NCI-H1930 (cell line): ENCODE measurements at regions not wholly inside any gene's neighbourhood (a gene's known extent, or its start where the extent isn't known, plus 50 kb on each side); places are given as distances from the start of the nearest gene placed in this dataset.

Source experiments
- DNase-seq, 2 experiments: peaks; one replicate each; lab custom pipeline; 2025; lab: John Stamatoyannopoulos, UW

DNA sequence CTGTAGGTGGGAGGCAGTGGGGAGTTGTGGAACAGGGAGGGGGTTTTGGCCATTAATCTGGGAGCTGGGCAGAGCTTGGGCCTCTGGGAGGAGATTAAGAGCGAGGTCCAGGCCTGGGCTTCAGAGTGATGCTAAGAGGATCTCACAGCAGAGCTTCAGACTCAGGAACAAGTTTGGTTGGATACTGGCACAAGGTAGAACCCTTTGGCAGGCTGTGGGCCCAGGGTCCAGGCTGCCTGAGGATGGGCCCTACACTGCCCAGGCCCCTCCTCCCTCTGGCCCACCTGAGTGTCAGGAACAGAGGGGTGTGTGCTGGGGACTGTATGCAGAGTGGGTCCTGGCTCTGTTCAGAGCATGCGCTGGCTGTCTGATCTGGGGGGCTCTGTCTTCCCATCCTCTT, 334.9 kb downstream of the CYP26B1 start:
- no peak for DNase-seq

DNA sequence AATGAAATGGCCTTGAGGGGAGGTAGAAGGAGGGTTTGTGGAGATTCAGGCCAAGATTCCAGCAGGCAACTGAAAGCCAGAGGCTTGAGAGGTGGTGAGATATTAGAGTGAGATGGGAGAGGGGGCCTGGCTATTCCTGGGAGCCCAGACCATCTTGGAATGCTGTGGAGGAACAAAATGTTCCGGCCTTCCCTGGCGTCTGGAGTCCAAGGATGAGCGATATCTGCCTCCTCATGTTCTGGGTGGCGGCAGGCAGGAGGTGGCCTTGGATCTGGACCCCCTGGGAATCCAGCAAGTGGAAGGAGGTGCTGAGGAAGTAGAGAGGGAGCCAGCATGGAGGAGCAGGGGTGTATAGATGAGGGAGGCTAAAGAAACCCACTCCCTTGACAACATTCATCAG, 335.9 kb downstream of the CYP26B1 start:
- DNase-seq: no peak

DNA sequence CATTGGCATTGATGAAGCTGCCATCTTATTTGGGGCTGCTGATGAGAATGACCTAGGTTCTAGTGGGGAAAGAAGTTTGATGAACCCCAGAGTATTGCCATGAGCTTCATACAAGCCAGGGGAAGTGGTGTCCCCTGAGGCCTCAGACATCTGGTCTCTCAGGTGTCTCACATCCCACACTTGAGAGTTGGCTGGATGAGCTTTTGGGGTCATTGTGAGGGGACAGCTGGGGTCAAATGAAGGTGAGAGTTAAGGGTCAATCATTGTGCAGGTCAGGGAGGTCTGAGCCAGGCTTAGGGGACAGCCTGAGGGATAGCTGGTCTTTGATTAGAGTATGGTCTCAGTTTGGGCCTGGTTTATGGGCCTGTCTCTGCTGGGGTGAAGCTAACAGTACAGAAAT, 336.5 kb downstream of the CYP26B1 start:
- DNase-seq: no peak

DNA sequence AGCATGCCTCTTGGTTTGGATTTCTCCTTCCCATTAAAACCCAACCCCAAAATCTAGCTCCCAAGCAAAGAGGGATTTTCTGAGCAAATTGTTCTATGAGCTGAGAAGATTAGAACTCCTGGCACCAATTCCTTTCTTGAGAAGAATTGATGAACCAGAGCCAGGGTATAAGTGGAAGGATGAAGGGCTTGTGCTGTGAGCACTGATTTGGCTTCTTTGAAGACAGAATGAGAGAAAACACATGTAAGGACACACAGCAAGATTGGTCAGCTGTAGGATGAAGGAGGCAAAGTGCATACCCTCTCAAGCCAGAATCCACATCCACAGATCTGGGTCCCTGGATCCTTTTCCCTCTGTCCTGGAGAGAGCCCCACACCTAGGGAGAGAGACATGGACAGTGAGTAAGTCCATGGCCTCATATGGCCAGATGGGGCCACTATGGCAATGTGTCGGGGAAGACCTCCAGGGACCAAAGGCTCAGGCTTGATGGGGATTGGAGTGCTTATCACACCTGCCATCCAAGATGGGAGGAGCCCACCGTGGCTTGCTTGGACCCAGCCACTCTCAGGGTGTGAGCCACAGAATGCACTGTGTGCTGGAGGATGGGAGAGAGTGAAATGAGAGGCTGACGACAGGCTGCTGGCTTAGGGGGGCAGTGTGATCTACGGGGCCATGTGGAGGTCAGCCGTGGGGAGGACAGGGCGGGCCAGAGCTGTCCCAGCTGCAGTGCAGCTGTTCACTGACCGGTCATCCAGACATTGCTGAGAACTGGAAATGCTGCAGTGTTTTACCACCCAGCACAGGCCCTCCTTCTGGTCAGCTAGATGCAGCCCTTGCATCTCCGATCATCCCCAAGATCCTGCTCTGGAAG, 339.8 kb downstream of the CYP26B1 start:
- DNase-seq: no peak

DNA sequence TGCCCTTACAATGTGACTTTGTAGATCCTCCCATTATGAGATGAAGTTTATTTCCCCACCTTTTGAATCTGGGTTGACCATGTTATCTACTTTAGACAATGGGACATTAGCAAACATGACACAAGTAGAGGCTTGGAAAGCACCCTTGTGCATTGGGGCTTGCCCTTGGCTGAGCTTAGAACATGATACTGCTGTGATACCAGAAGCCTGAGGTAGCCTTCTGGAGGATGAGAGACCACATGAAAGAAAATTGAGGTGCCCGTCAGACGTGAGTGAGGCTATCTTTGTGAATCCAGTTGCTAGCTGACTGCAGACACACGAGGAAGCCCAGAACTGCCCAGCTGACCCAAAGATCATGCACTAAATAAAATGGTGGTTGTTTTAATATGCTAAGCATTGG, 341.2 kb downstream of the CYP26B1 start:
- DNase-seq: no peak

DNA sequence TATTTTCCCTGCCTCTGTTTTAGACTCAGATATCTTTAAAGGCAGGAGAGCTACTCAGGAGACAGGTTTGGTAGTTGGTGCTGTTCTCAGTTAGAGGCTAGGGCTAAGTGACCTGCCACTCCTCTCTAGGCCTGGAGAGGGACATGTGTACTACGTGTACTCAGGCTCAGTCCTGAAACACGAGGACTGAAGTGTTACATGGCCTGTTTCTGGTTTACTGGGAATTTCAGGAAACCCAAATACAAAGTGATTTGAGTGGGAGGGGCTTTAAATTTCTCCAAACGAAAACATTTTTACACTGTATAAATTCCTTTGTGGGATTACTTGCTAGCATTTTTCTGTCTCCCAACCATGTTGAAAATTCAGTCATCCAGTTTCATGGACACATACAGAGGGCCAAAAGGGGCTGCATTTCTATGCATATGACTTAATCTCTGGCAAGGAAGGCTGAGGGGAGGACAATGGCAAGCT, 343.3 kb downstream of the CYP26B1 start:
- DNase-seq: no peak

DNA sequence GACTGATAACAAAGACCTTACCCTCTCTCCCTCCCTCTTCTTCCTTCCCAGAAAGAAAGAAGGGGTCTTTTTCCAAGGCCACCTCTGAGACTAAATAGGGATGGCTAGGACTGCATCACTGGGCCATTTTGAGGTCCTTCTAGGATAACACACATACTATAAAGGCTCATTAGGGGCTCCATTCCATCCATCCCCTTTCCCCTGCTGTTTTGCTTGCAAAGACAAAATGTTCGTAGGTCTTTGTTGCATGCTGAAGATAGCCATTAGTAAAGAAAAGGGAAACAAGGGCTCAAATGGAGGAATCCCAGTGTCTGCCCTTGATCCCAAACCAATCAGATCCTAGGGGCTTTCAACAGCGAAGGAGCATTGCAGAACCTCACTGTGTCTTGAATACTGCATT, 344.3 kb downstream of the CYP26B1 start:
- DNase-seq: no peak

DNA sequence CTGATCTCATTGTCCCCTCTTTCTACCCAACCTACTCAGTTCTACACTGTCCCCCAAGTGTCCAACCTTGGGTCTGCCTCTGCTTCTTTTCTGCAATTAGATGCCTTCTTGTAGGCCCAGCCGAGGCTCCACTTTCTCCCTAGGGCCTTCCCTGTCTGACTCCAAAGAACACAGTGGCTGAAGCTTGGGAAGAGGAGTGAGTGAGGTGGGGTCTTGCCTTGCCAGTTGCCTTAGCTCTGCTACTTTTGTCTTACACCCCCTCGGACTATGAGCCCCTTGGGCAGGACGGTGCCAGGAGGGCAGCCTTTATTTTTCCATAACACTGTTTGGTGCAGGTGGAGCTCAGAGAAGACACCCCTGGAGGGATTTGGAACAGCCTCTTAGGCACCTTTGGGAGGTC, 345.1 kb downstream of the CYP26B1 start:
- DNase-seq: no peak

DNA sequence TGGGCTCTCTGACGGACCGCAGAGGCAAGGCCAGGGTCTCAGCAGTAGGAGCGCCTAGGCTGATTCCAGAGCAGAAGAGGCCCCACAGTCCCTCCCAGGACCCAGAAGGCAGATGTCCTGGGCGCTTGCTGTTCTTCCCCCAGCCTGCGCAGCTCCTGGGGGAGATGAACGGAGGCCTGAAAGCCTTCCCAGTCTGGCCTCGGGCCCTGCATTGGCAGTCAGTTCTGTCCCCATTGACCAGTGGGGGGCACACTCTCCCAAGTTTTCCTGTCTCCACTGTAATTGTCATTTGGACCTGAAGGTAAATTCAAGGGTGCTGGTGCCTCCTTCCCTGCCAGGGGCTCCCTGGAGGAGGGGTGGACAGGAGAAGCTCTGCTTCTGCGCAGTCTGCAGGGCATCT, 345.7 kb downstream of the CYP26B1 start:
- DNase-seq: peak in 1 of 2 experiments; percentile 5

DNA sequence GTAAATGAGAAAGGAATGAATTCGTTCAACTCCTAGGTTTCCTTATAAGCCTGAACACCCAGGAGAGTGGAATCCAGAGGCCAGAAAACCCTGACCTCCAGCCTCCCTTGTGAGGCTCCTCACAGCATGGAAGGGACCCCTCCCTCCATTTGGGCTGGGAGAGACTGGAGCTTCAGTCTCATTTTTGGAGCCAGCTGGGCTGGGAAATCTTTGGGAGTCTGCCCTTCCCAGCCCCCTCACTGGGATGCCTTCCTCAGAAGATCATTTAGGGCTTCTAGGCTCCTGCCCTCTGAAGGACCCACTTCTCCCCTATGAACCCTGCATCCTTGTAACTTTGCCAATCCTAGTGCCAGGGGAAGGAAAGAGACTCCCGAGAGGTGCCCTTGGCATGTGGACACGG, 346.1 kb downstream of the CYP26B1 start:
- no peak for DNase-seq

DNA sequence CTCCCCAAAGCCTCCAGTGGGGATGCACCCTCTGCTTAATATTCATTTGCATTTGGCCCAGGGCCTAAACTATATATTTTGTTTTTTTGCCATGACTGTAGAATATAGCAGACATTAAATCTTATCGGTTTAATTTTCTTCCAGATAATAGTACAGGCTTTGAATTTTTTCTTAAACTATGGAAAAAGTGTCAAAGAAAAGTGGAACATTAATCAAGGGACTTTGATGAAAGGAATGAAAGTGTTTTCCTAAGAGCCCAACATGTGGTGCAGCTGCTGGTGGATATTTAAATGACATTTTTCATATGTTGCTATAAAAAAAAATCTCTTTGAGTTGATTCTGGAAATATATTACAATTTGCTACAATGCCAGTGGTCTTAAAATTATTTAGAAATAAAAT, 346.8 kb downstream of the CYP26B1 start:
- DNase-seq: no peak

DNA sequence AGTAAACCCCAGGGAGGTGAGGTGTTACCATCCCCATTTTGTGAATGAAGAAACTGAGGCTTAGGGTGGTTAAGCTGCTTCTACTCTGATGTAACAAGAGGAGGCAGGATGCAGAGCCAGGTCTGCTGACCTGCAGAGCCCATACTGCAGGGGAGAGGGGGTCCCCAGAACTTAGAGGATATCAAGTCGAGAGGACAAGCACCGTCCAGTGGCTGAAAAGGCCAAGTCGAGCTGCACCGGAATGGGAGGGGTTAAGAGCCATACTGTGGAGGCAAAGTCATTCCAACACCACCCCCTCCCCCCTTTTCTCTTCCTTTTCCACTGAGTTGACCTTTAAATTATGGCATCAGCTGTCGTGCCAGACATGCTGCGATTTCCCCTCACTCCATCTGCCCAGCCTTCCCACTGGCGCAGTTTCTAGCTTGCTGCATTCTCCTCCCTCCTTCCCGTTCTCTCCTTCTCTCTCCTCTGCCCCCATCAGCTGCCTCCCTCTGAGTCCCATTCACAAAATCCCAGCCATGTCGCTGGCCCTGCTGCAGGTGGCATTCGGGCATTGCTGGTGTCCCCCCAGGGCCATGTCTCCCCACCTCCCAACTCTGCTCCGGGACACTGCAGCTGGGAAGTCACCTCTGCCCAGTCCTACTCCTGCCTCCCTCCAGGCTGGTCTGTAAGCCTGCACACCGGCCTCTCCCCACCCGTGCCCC, 346.9 kb downstream of the DYSF start:
- DNase-seq: no peak

DNA sequence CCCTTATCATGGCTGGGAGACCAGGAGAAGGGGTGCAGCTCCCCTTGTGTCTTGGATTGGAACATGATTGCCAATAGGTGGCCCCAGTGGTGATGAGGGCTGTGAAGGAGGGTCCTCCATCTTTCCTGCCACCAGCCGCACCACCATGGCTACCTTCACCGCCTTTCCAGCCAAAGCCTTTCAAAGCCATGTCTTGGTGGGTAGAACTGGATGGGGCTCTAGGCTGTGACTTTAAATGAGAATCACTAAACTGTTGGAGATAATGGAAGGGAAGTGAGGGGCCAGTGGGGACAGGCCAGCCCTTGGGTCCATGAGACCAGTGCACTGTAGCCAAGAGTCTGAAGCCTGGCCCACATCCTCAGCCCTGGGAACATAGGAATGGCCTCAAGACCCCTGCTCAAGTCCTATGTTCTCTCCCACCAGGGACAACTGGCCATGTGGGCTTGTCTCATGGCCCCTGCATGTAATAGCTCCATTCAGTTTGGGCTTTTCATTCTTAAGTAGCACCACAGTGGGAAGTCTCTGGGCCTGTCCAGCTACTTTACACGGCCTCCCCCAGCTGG, 345.7 kb downstream of the DYSF start:
- DNase-seq: no peak

DNA sequence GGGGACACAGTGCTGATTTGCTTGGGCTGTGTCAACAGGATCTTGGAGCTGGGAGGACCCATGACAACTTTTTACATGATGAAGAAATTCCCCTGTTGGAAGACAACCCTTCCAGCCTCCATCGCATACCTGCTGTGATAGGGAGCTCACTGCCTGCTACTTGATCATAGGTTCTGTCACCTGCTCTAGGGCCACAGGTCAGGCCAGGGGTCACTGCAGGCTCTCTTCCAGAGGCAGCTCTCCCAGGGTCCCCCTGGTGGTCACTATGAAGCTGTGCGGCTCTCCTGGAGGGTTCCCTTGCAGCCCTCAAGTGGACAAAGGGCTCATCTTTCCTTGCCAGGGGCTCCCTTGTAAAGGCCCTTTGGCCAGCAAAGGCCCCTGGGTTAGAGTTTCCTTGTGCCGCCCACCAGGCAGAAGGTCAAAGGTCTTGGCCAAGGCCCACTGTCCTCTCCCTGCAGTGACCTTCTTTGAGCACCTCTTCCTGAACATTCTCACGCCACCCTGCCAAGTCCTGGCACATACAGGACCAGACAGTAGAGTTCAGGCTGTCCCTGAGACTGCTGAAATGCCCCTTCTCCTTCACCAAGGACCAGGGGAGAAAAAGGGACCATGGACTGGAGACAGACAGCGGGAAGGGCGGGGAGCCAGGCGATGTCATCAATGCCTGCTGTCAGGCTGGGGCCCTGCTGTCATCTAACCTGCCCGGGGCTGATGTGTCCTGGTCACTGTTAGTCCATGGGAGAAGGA, 345.1 kb downstream of the DYSF start:
- DNase-seq: peak in 1 of 2 experiments; percentile 5

DNA sequence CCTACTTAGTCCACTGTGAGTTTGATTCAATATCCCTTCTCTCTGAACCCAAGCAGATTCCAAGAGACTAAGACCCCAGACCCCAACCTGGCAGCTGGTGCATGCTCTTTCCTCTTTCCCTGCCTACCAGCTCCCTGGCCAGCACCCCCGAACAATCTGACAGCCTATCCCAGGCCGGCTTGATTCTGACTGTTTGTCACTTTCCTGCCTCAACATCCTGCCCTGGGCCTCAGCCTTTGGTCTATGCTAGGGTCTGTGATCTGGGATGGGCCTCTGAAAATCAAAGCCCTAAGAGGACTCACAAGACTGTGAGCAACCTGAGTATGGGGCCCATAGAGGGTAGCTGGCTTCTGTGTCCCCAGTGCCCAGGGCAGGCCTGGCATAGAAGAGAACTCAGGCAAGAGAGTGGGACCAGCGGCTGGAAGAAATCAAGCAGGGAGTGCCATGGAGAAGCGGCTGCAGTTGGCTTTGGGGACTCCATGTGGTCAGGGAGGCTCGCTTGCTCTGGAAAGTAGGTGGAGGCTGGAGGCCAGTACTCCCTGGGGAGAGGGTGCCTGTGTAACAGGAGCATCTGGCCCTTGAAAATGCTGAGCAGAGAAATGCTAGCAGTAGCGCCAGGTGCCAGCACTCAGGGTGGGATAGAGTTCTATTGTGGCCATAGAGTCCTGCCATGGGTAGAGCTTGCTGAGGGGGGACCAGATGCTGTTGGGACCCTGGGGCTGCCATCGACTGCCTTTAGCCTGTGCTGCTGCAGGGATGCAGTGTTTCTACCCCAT, 343.9 kb downstream of the DYSF start:
- no peak for DNase-seq

DNA sequence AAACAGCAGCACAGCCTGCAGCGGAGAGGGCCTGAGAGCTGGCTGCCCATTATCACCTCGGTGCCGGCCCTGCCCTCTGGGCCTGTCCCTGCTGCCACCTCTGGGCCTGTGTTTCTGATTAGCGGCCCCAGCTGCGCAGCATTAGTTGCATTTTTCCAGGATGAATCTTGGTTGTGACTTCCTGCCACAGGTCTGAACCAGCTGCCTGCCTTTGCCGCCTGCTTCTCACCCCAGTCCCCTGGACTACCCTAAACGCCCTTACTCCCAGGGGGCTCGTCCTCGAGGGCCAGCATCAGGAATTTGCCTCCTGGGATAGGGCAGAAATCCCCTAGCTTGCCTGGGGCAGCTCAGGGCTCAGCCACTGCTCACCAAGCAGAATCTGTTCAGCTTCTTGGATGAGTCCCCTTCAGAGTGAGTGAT, 342.8 kb downstream of the DYSF start:
- no peak for DNase-seq

DNA sequence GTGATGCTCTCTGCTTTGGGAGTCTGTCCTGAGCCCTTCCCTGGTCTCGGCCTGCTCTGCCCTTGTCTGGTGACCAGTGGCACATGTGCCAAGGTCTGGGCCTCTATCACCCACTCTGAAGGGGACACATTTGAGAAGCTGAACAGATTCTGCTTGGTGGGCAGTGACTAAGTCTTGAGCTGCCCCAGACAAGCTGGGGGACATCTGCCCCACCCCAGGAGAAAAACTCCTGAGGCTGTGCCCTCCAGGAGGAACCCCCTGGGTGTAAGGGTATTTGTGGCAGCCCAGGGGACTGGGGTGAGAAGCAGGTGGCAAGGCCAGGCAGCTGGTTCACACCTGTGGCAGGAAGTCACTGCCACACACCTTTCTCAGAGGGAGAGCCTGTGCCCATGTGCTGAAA, 342.1 kb downstream of the DYSF start:
- no peak for DNase-seq

DNA sequence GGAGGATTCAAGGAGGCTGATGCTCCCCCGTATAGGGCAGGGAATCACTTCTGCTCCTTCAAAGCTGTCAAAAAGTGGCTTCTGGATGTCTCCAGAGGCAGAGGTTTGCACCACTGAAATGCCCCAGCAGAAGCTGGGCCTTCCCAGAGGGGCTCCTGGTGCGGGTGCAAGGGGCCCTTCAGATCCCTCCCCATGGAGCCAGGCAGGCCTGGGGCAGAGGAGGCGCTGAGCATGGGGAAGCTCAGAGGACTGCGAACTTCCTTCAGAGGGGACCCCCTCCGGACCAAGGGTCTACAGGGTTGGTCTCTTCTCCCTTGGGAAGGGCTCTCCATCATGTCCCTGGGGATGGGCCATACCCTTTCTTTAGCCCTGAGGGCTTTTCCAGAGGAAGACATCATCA, 341.2 kb downstream of the DYSF start:
- no peak for DNase-seq

DNA sequence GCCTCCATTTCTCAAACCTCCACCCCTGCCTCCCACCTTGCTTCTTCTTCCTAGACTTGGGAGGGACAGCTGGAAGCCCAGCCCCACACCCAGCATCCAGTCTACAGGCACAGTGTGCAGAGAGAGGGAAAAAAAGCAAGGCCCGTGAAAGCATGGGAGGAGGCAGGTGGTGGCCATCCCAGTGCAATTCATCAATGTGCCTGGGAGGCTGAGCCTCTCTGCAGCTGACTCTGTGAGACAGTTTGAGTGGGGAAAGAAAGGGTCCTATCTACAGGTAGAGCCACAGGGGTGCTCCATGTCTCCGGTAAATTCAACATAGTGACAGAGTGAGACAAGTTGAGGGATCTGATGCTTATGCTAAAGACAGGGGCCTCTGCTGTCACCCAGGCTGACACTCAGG, 340.6 kb downstream of the DYSF start:
- no peak for DNase-seq

DNA sequence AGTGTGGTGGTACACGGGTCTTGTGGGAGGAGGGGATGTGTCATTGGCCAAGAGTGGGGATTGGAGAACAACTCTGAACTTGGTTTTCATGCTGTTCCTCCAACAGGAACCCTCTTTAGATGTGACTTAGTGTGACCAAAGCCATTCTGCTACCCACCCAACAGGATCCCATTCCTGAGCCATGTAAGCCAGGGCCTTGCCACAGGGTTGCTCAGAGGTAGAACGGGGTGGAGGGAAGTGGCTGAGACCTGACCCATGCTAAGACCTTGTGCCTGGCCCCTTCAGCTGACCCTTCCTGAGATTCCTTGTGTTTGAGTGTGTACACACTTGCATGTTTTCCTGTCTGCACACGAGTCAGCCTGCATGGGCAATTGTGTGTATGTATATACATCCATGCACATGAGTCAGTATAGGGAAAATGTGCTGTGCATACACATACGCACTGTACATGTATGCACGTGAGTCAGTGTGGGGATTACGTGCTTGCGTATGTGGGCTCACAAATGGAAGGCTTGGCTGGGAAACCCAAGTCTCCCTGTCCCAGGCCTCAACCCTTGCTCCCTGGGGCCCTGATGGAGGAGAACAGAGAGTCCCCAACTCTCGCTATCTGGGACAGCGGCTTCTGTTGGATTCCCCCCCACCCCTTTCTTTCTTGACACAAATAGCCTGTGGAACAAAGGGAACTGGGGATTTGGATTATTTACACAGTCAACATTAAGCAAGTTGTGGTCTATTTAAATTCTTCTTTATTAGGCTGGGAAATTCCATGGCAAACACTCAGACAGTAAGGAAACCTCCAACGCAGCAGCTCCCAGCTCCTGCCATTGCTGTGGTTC, 339.8 kb downstream of the DYSF start:
- no peak for DNase-seq
